ENCODE measurements at regions not wholly inside any gene's neighbourhood (a gene's known extent, or its start where the extent isn't known, plus 50 kb on each side); places are given as distances from the start of the nearest gene placed in this dataset.
"Not testable (repeated sequence)": the region's sequence is repeated elsewhere in the genome, so short reads cannot be mapped to it uniquely, and the experiment has no call there.

GRCh38 chr6:146984251-146984924 is 219.8 kb upstream of the STXBP5 start:
- Histone ChIP-seq H3K27me3 (no peaks in the 10 kb centered on the region), H3K27ac (replicated peaks in 1 of 4) (no peak overlapping the region), H3K4me3 (no peak overlapping the region), H3K9me3 (no peaks in the 10 kb centered on the region), H3K4me1 (no peaks in the 10 kb centered on the region), H3K36me3 (no peaks in the 10 kb centered on the region)
- intact Hi-C loops (cut with DNase I) = no loop called here
- TF ChIP-seq POLR2AphosphoS5 (IDR thresholded peaks at IDR 0.05) (no peak), CTCF (IDR thresholded peaks at IDR 0.05) (no peak), POLR2A (IDR thresholded peaks at IDR 0.05; ENCODE audit: low read depth) (no peak), EP300 (IDR thresholded peaks at IDR 0.05) (no peak)
- no peak for DNase-seq (ENCODE audit: extremely low spot score)
- WGBS = 56% methylated on average over 11 of the region's 11 CpGs

- WGBS = 63% methylated on average over 3 of the region's 3 CpGs
- no peaks in the 10 kb centered on the region for H3K27me3 ChIP-seq
- H3K27ac ChIP-seq (replicated peaks in 1 of 4) = no peak overlapping the region
- no peak overlapping the region for H3K4me3 ChIP-seq
- no peaks in the 10 kb centered on the region for H3K9me3 ChIP-seq
- TF ChIP-seq EP300 (IDR thresholded peaks at IDR 0.05) (no peak), POLR2A (IDR thresholded peaks at IDR 0.05; ENCODE audit: low read depth) (no peak), CTCF (IDR thresholded peaks at IDR 0.05) (no peak), POLR2AphosphoS5 (IDR thresholded peaks at IDR 0.05) (no peak)
- no peaks in the 10 kb centered on the region for H3K4me1 ChIP-seq
- intact Hi-C loops (cut with DNase I) = no loop called here
- no peak for DNase-seq (ENCODE audit: extremely low spot score)
- H3K36me3 ChIP-seq = no peaks in the 10 kb centered on the region
Measured at GRCh38 chr6:146985111-146985510, 219.1 kb upstream of the STXBP5 start.

GRCh38 chr6:146985966-146986365 is 218.3 kb upstream of the STXBP5 start:
- H3K27ac ChIP-seq (replicated peaks in 1 of 4) = no peak overlapping the region
- no peaks in the 10 kb centered on the region for H3K27me3 ChIP-seq
- intact Hi-C loops (cut with DNase I) = no loop called here
- no peak overlapping the region for H3K4me3 ChIP-seq
- H3K4me1 ChIP-seq = no peaks in the 10 kb centered on the region
- H3K9me3 ChIP-seq = no peaks in the 10 kb centered on the region
- no peak for DNase-seq (ENCODE audit: extremely low spot score)
- TF ChIP-seq EP300 (IDR thresholded peaks at IDR 0.05) = no peak
- no peak for TF ChIP-seq POLR2A (IDR thresholded peaks at IDR 0.05; ENCODE audit: low read depth)
- TF ChIP-seq CTCF (IDR thresholded peaks at IDR 0.05) = no peak
- TF ChIP-seq POLR2AphosphoS5 (IDR thresholded peaks at IDR 0.05) = no peak
- no peaks in the 10 kb centered on the region for H3K36me3 ChIP-seq
- WGBS = 98% methylated on average over 2 of the region's 2 CpGs

GRCh38 chr6:146987938-146988337 is 216.3 kb upstream of the STXBP5 start:
- H3K4me3 ChIP-seq; H3K9me3 ChIP-seq; H3K27me3 ChIP-seq; DNase-seq (ENCODE audit: extremely low spot score); H3K27ac ChIP-seq (replicated peaks in 1 of 4); intact Hi-C loops (cut with DNase I); H3K36me3 ChIP-seq; H3K4me1 ChIP-seq: not testable (repeated sequence)
- WGBS = 96% methylated on average over 1 of the region's 1 CpG

GRCh38 chr6:146989860-146990259 is 214.4 kb upstream of the STXBP5 start:
- Histone ChIP-seq H3K27me3 (no peaks in the 10 kb centered on the region), H3K36me3 (no peaks in the 10 kb centered on the region), H3K4me3 (no peak overlapping the region), H3K9me3 (no peaks in the 10 kb centered on the region), H3K27ac (replicated peaks in 1 of 4) (no peak overlapping the region), H3K4me1 (no peaks in the 10 kb centered on the region)
- DNase-seq (ENCODE audit: extremely low spot score) = no peak
- TF ChIP-seq CTCF (IDR thresholded peaks at IDR 0.05) = no peak
- no peak for TF ChIP-seq POLR2AphosphoS5 (IDR thresholded peaks at IDR 0.05)
- TF ChIP-seq POLR2A (IDR thresholded peaks at IDR 0.05; ENCODE audit: low read depth) = no peak
- TF ChIP-seq EP300 (IDR thresholded peaks at IDR 0.05) = no peak
- WGBS = 90% methylated on average over 4 of the region's 4 CpGs
- intact Hi-C loops (cut with DNase I) = no loop called here
